T47D (cell line): ENCODE measurements at regions not wholly inside any gene's neighbourhood (a gene's known extent, or its start where the extent isn't known, plus 50 kb on each side); places are given as distances from the start of the nearest gene placed in this dataset.

ENCODE experiments used
- DNase-seq, 2 experiments: peaks; one replicate each; pipeline versions ENCODE4 v3.0.0 to v3.0.0-alpha.2; 2011 to 2012; ENCODE audit warnings: low read depth in 1 of 2, low spot score in 1 of 2
- JUND ChIP-seq: IDR thresholded peaks from 2 replicates; pipeline ENCODE4 v1.6.1; 2012; ENCODE audit warnings: low read depth
- in situ Hi-C: cut with HindIII; loops from 2 replicates; pipeline ENCODE4 v1.10.0; 2016; ENCODE audit warnings: low sequenced_read_pairs, low pct_unique_long_range_greater_than_20kb

DNA sequence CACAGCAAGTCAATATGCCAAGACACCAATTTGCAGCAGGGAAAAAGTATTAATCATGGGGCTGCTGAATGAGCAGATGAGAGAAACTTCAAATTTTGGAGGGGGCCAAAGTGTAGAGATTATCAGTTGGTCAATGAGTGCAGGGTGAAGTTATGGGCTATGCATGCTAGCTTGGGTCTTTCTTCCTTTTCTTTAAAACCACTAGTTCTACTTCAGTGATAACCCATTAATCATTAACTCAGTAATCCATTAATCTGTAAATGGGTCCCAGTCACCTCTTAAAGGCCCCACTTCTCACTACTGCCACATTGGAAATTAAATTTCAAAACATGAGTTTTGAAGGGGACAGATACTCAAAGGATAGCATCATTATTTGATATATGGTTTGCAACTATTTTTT, 688.6 kb upstream of the ADGRL4 start:
- DNase-seq, result no peak
- in situ Hi-C loops, result no loop called here

GRCh38 chr1:79694241-79694640, 687.7 kb upstream of the ADGRL4 start:
- no peak for DNase-seq
- in situ Hi-C loops, result no loop called here
- TF ChIP-seq JUND, result no peak

More for the DNA sequence above, 688.6 kb upstream of the ADGRL4 start:
- no peak for TF ChIP-seq JUND

DNA sequence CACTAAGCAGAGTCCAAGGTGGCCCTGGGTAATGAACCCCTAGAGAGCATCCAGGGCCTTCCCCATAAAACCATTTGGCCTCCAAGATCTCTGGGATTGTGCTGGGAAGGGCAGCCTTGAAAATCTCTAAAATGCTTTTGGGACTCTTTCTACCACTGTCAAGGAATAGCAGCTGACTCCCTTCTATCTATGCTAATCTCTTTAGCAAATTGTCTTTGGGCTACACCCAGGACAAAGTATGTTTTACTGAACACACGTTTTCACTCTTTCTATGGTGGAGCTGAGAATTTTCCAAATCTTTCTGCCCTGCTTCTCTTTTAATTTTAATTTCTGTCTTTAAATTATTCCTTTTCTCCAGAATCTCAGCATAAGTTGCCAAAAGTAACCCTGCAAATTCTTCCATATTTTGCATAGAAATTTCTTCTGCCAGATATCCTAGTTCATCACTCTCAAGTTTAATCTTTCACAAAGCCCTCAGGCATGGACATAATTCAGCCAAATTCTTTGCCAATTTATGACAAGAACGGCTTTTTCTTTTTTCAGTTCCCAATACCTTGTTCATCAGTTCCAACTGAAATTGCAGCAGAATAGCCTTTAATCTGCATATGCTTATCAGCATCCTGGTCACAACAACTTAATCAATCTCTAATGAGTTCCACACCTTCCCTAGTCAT, 687.0 kb upstream of the ADGRL4 start:
- no peak for TF ChIP-seq JUND

DNA sequence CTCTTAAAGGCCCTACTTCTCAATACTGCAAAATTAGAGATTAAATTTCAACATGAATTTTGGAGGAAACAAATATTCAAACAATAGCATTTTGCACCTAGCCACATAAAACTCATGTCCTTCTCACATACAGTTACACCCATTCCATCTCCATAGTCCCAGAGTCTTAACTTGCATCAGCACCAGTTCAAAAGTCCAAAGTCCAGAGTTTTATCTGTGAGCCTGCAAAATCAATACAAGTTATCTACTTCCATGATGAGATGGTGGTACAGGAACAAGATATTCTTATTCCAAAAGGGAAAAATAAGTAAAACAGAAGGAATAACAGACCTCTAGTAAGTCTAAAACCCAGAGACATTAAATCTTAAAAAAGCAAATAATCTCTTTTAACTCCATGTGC, 686.0 kb upstream of the ADGRL4 start:
- no peak for TF ChIP-seq JUND
- in situ Hi-C loops, result no loop called here
- DNase-seq, result no peak

More for the DNA sequence above, 687.0 kb upstream of the ADGRL4 start:
- in situ Hi-C loops, result no loop called here
- no peak for DNase-seq

- DNase-seq, result no peak
Observed at GRCh38 chr1:79688932-79689331, 682.4 kb upstream of the ADGRL4 start.

GRCh38 chr1:79683420-79683819, 676.9 kb upstream of the ADGRL4 start:
- in situ Hi-C loops, result no loop called here
- TF ChIP-seq JUND, result no peak
- DNase-seq, result no peak

More at GRCh38 chr1:79688932-79689331, 682.4 kb upstream of the ADGRL4 start:
- no peak for TF ChIP-seq JUND
- in situ Hi-C loops, result no loop called here

GRCh38 chr1:79682478-79682877, 675.9 kb upstream of the ADGRL4 start:
- DNase-seq, result no peak
- in situ Hi-C loops, result no loop called here
- no peak for TF ChIP-seq JUND

DNA sequence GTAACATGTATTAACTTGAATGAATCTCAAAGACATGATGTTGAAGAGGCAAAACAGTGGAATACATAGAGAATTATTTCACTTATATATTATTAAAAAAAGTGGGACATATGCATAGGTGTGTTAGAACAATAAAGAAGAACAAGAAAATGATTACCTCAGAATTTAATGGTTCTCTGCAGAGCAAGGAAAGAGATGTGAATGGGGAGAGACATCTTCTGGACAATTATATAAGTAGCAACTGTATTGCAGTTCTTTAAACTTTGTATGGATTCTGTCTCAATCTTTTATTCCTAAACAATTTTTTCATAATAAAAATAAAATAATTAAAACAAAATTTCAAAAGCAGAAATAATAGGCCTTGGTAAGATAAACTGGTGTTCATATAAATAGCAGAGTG, 674.9 kb upstream of the ADGRL4 start:
- in situ Hi-C loops, result no loop called here
- no peak for TF ChIP-seq JUND

GRCh38 chr1:79679916-79680315, 673.4 kb upstream of the ADGRL4 start:
- no peak for TF ChIP-seq JUND
- DNase-seq, result no peak
- in situ Hi-C loops, result no loop called here

More for the DNA sequence above, 674.9 kb upstream of the ADGRL4 start:
- DNase-seq, result peak in 1 of 2 experiments; percentile 24

- DNase-seq, result no peak
- in situ Hi-C loops, result no loop called here
- TF ChIP-seq JUND, result no peak
Observed at GRCh38 chr1:79667848-79668696, 661.5 kb upstream of the ADGRL4 start.

GRCh38 chr1:79667166-79667565, 660.6 kb upstream of the ADGRL4 start:
- in situ Hi-C loops, result no loop called here

DNA sequence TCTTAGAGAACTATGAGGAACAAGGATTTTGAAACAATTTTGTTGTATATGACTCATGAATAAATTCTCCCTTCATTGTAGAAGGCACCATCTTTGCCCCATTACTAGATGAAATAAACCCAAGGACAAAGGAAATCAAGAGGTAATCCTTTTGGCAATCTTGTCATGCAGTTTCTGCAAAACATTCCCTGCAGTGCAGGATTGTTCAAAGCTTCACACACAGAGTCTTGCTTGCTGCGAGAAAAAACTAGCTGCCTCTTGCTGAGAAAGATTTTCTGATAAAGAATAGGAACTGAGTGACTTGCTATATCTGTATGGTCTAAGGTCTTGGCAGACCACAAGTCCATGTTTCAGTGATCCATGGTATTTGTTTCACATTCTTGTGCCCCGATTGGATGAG, 657.4 kb upstream of the ADGRL4 start:
- TF ChIP-seq JUND, result no peak
- peak in 1 of 2 experiments; percentile 4 for DNase-seq
- in situ Hi-C loops, result no loop called here

More at GRCh38 chr1:79667166-79667565, 660.6 kb upstream of the ADGRL4 start:
- no peak for TF ChIP-seq JUND
- no peak for DNase-seq

DNA sequence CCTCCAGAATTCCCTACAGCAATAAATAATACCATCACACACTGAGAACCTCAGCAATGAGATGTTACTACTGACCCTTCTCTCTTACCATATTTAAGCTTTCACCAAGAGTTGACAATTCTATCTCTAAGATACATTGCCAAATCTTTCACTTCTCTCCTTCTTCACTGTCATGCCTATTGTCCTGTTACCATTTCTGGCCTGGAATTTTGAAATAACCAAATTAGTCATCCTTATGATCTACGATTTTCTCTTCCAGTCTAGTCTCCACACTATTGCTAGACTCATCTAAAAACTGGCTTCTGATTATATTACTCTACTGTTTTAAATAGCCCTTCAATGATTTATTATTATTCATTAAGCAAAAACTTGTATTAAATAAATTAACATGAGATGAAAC, 656.1 kb upstream of the ADGRL4 start:
- DNase-seq, result no peak
- in situ Hi-C loops, result no loop called here
- no peak for TF ChIP-seq JUND
